GM12873 (cell line): ENCODE measurements at regions not wholly inside any gene's neighbourhood (a gene's known extent, or its start where the extent isn't known, plus 50 kb on each side); places are given as distances from the start of the nearest gene placed in this dataset.

Source experiments
- TF ChIP-seq, protein P1 (sequence below): IDR thresholded peaks from 2 replicates; pipeline ENCODE4 v1.5.1; 2012; ENCODE audit warnings: low read depth, mild to moderate bottlenecking, moderate library complexity, low read length, control low read depth; ENCODE audit not compliant: insufficient read depth; ENCODE audit errors: missing control alignments

GRCh38 chr6:9620263-9620662, 794.6 kb downstream of the TFAP2A start:
- TF ChIP-seq, protein P1, sequence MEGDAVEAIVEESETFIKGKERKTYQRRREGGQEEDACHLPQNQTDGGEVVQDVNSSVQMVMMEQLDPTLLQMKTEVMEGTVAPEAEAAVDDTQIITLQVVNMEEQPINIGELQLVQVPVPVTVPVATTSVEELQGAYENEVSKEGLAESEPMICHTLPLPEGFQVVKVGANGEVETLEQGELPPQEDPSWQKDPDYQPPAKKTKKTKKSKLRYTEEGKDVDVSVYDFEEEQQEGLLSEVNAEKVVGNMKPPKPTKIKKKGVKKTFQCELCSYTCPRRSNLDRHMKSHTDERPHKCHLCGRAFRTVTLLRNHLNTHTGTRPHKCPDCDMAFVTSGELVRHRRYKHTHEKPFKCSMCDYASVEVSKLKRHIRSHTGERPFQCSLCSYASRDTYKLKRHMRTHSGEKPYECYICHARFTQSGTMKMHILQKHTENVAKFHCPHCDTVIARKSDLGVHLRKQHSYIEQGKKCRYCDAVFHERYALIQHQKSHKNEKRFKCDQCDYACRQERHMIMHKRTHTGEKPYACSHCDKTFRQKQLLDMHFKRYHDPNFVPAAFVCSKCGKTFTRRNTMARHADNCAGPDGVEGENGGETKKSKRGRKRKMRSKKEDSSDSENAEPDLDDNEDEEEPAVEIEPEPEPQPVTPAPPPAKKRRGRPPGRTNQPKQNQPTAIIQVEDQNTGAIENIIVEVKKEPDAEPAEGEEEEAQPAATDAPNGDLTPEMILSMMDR, result no peak

DNA sequence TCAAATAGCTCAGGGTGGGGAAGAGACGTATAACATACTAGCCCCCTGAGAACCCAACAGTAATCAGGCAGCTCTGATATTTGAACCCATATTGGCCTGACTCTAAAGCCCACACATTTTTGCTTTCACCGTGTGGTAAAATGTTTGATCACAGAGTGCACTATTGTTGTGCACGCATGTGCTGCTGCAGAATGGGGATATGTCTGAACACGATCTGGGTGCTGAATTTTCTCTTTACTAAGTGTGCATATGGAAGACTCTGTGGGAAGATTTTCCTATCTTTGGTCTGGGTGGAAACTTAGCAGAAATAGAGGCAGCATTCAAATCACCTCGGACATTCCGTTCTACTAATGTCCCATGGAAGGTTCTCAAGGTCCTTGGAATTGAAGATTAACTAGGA, 800.1 kb downstream of the TFAP2A start:
- TF ChIP-seq, protein P1, result no peak

GRCh38 chr6:9612489-9612888, 802.4 kb downstream of the TFAP2A start:
- TF ChIP-seq, protein P1, result no peak

DNA sequence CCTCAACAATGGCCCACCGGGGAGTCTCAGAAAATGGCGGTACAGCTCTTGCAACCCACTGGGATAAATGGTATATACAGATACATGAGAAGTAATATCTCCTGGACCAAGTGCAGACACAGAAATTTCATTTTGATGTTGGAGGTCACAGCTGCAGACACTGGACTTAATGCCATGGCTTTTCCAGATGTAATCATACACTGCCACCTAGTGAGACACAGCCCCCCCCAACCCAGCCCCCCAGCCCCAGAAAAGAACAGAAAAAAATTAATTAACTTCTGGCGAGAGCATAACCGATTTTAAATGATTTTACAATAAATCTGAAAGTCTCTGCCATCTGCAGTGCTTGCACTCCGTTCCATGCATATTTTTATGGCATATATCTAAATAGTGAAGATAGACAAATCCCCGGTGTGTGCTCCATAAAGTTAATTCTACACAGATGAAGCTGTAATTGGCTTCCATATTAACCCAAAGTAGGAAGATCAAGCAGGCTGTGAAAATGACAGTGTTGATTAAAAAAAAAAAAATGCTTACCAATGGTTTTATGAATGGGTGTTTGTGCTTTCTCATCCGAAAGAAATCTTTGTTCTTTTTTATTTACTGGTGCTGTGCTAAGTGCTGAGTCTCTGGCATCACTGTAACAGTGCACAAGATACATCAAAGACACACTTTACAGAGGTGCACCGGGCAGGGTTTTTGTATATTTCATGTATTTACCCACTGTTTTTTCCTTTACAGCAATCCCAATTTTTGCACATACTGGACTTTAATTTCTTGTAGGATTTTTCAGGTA, 804.1 kb downstream of the TFAP2A start:
- TF ChIP-seq, protein P1, result no peak

DNA sequence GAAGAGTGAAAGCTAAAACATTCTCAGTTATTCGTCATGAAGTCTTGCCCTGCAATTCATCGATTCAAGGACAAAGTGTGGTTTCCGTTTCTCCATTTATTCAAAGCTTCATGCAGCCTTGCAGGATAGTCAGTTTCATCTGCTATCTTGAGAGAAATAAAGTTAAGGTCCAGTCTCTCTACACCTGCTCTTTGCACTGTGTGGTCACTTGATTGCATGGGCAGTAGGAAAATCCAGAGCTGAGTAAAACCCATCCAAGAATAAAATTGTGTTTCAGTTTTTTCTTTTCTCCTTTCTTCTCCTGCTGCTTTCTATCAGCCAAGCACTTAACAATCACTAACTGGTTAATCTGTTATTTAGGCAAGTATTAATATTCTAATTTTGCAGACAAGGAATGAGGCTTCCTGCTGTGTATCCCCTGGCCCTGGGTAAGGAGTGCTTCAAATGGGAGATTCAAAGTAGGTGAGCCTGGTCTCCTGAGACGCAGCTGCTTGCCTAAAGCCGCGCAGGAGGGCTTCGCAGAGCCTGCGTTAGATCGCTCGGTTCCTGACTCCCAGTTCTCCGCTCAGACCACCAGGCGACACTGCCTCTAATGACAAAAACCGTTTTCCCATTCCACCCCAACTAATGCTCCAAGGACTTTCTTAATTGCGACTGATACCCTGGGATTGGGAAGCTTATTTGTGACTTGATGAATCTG, 808.3 kb downstream of the TFAP2A start:
- TF ChIP-seq, protein P1, result no peak

DNA sequence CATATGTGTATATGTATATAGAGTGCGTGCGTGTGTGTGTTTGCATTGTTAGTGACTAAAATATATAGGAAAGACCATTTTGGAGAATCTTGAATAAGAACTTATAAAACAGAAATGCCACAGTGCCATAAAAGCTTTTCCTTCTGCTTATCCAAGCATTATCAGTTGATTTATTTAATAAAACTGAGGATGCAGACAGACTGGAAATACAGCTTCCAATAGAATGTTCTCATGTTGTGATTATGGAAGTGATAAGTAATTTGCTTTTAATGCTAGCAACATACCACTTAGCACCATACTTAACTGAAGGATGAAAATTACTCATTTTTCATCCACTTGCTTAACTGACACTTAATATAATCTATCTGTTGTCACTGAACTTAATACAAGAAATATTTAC, 820.1 kb downstream of the TFAP2A start:
- TF ChIP-seq, protein P1, result no peak

DNA sequence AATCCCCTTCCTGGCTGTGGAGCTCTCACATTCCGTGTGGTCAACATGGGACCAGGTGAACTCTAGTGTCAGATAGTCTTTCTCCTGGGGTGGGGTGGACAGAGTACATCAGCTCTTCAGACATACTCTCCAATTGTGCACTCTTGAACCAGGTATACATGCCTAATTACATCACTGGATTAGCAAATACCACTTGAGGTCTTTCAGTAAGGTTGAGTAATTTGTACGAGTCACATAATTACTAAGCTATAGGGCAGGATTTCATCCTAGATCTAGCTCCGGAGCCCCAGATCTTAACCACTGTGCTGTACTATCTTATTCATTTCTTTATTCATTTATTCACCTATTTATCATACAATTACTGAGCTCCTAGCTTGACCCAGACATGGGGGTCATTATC, 821.3 kb downstream of the TFAP2A start:
- TF ChIP-seq, protein P1, result no peak
